LNCaP clone FGC (cell line): ENCODE measurements at regions not wholly inside any gene's neighbourhood (a gene's known extent, or its start where the extent isn't known, plus 50 kb on each side); places are given as distances from the start of the nearest gene placed in this dataset.

Experiments used
- DNase-seq: peaks from one replicate; pipeline ENCODE4 v3.0.0-alpha.2; 2011; ENCODE audit warnings: low read depth
- H3K4me3 ChIP-seq: 2 replicates; pipeline ENCODE4 v1.5.1; 2011; ENCODE audit warnings: mild to moderate bottlenecking, low read depth, low read length, control low read depth
- CTCF ChIP-seq: IDR thresholded peaks from 2 replicates; pipeline ENCODE4 v1.5.1; 2012; ENCODE audit warnings: mild to moderate bottlenecking; ENCODE audit not compliant: control insufficient read depth, insufficient read depth; ENCODE audit errors: extremely low read depth

- no peak for TF ChIP-seq CTCF
- no peak for DNase-seq
- H3K4me3 ChIP-seq = no peak overlapping the region
Observed at GRCh38 chr7:155153676-155154075, 83.6 kb downstream of the HTR5A start.

- no peak overlapping the region for H3K4me3 ChIP-seq
- TF ChIP-seq CTCF = no peak
Observed at GRCh38 chr7:155154586-155154985, 84.5 kb downstream of the HTR5A start.

GRCh38 chr7:155161690-155162089, 91.6 kb downstream of the HTR5A start:
- no peak for TF ChIP-seq CTCF
- no peak for DNase-seq
- H3K4me3 ChIP-seq = no peak overlapping the region

More at GRCh38 chr7:155154586-155154985, 84.5 kb downstream of the HTR5A start:
- DNase-seq = no peak

GRCh38 chr7:155162422-155162821, 92.3 kb downstream of the HTR5A start:
- TF ChIP-seq CTCF = no peak
- no peak overlapping the region for H3K4me3 ChIP-seq
- no peak for DNase-seq

GRCh38 chr7:155163696-155164095, 93.6 kb downstream of the HTR5A start:
- H3K4me3 ChIP-seq = no peak overlapping the region
- no peak for TF ChIP-seq CTCF
- DNase-seq = no peak

GRCh38 chr7:155164316-155164715, 94.2 kb downstream of the HTR5A start:
- H3K4me3 ChIP-seq = no peak overlapping the region
- no peak for TF ChIP-seq CTCF
- DNase-seq = no peak

- no peak for DNase-seq
- TF ChIP-seq CTCF = no peak
- no peak overlapping the region for H3K4me3 ChIP-seq
Observed at GRCh38 chr7:155166108-155166507, 96.0 kb downstream of the HTR5A start.
